HG03139 (cell line): ENCODE measurements at regions not wholly inside any gene's neighbourhood (a gene's known extent, or its start where the extent isn't known, plus 50 kb on each side); places are given as distances from the start of the nearest gene placed in this dataset.

Experiments
- ATAC-seq: cut with Tn5 transposase; IDR thresholded peaks from one replicate; pipeline ENCODE4 v1.9.1; 2021; ENCODE audit not compliant: unreplicated experiment

DNA sequence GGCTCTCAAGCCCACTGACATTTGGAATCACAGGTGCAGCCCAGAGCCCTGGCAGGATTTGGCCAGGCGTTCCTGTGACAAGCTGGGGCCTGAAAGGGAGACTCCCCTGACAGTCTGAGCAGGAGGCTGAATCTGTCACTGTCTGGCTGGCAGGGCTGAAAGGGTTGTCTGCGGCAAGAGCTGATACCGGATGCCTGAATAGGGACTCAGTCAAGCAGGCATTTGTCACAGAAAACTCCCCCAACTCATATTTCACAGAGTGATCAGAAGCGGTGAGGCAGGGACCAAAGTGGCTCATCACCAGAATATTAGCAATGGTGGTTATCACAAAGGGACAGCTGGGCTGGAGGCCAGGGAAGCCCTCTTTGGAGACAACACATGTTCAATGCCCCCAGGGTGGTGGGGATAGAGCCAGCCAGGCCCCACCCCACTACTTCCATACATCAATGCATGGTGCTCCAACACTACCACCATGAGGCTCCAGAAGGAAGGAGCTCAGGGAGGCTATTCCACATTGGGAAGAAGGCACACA is 295.5 kb downstream of the DTWD2 start:
- no peak for ATAC-seq

DNA sequence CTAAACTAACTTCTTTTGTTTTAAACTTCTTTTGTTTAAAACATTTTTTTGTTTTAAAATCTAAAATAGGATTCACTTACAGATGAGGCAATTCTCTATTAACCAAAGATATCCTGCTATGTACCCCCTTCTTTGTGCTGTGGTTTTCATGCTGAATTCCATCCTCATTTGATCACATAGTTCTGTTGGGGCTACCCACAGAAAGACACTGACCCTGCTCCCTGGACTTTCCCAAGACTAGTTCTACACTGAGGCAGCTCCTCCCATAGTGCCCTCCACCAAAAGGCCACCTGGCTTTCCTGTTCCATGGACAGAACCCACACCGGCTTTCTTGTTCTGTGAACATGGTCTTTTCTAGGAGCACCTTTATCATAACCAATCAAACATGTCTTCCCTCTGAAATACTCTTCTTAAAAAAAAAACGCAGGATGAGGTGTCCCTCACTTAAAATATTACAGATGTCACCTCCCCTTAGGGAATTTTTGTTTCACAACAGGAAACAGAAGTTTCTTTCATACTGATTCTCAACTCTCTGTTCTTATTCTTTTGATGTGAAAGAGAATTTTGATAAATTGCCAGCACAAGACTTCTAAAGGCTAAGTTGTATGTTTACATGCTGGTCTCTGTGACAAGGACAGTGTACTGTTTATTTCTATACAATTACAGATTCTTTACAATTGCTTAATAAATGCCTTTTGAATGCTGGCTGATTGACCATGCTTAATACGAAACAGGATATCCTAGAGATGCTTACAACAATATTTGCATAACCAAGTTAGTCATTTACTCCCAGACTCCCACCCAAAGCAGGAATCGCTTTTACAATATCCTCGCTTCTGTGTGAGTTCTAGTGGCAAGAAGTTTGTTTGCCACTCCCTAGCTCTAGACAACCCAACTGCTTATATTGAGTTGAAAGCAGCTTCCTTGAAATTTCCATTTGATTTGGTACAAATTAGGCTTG is 300.4 kb downstream of the DTWD2 start:
- peak; percentile 69 for ATAC-seq

DNA sequence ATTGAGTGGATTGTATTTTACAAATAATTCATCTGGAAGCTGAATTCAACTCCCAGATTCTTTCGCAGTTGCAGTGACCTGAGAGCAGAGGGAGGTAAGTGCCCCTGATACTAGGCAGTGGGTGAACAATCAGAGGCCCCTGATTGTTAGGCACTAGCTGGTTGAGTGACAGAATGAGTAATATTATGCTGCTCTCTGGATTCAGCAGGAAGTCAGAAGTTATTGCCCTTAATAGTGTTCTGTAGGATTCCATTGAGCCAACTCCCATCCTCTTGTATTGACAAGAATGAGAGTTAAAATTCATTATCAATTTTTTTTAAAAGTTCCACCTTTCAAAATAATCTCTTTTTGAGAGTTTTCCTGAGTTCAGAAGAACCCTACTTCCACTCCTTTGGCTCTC is 301.2 kb downstream of the DTWD2 start:
- ATAC-seq, result no peak

DNA sequence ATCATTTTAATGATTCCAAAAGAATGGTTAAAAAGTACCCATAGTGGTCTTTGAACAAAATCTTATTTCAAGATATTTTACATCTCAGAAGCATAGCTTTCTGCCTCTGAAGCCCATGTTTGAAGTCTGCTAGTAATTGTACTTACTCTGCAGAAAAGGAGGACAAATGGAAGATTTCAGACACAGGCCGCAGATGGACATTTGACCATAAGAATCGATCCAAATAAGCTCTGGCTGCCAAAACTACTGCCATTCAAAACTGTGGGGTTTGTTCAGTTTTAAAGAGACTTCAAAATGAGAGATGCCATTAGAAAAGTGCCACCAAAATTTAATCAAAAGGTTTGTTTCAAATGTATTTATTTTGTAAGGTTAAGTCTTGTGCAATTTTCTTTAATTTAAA is 306.7 kb downstream of the DTWD2 start:
- ATAC-seq, result no peak

DNA sequence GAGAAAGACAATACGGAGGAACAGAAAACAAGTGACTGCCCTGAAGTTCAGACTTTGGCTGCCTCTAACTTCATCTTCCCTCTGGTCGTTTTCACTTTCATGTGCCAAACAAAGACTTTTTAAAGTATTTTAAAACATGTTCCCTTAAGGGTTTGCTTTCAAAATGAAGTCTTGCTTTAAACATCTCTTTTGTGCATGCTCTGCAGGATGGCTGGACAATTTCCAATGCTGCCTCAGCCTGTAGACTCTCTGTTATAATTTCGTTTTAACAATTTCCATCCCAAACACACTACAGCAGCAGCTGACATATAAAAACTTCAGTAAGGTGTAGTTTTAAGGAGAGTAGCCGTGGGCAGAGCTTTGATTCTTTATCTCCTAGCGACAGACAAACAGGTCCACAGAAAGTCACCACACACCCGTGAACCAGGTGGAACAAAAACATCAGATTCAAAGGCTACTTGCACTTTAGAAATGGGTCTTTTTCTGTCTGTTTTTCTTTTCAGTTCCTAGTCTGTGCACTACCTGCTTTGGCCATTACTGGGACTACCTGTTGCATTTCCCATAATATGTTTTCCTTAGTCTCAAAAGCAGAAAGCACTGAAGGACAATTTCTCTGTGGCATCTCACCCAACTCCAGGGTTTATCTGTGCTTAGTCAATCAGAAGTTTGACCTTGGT is 308.9 kb downstream of the DTWD2 start:
- ATAC-seq, result no peak

DNA sequence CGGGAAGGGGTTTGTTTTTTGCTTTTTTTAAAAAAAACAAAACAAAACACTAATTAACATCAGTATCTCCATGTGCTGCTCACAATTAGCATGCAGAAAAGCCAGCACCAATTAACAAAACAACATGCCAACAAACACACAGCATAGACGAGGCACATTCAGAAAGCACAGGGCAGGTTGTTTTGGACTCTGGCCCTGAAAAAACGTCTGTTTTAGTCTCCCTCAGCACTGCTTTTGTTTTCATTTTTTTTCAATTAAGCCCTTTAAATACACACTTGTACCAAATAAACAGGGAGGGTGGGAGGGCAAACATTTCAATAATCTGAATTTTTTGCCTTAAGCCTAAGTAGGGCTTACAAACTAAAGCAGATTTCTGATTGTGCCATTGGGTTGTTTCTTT is 309.6 kb downstream of the DTWD2 start:
- no peak for ATAC-seq

DNA sequence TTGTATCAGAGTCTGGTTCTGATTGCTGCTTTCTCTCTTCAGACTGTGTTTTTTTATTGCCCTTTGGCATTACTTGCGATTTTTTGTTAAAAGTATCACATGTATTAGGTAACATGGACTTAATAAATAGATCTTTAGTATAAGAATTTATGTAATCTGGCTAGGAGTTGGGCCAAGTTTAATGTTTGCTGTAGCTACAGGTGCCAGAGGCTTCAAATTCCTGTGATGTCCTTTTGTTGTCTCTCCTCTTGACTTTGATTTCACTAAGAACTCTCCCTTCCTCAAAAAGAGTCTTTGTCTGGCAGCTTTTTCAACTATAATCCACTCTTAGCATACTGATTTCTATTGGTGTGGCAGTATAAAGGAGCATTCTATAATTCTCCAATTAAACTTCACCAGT is 313.1 kb downstream of the DTWD2 start:
- ATAC-seq, result no peak

DNA sequence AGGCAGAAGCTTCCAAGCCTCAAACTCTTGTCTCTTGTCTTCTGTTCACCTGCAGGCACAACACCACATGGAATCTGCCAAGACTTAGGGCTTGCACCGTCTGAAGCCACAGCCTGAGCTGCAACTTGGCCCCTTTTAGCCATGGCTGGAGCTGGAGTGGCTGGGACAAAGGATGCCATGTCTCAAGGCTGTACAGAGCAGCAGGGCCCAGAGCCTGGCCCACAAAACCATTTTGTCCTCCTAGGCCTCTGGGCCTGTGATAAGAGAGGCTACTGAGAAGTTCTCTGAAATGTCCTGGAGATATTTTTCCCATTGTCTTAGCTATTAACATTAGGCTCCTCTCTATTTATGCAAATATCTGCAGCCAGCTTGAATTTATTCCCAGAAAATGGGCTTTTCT is 330.8 kb downstream of the DTWD2 start:
- no peak for ATAC-seq

DNA sequence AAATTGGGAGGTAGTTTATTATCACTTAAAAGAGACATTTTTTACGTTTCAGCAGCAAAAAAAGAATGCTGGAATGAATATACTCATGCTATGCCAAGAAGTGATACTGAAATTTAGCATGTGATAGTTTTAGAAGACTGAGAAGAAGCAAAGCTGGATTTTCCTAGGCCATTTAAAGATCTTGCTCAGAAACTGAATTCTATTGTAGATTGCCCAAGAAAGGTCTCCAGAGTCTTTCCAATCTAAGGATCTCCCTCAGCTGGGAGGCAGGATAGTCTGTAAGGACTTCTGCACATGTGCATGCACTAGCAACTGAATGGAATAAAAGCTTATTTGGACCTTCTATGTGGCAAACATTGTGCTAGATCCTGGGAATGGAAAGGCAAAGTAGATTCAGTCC is 334.5 kb downstream of the DTWD2 start:
- ATAC-seq, result no peak

DNA sequence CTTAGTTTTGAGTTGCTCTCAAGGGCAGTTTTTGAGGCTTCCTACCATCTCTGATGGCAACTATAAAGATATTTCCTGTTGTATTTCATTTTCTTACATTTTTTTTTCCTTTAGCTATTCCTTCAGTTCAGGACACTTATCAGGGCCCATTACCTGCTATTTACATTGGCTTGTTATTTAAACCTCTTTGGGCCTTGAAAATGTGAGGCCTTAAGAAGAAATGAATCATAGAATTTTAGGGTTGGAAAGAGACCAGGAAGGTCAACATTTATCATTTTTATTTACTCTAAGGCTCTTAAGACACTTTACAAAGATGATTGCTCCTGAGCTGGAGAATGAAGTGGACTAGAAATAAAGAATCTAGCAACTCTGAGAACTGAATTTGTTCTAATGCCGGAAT is 335.2 kb downstream of the DTWD2 start:
- no peak for ATAC-seq

DNA sequence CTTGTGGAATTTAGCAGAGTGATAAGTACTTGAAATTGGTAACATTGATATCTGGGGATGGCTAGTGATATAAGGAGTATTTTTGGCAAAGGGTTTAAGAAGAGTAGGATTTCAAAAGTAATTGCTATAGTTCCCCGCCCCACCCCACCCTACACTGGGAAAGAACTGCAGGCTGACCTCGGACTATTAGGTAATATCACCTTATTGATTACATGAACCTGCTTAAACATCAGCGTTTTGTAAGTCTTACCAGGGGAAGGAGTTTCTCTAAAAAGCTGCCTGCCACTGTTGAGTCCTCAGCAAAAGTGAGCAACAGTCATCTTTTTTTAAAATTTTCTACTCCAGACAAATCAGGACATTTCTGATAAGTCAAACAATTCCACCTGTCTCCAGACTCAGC is 337.3 kb downstream of the DTWD2 start:
- ATAC-seq, result no peak

DNA sequence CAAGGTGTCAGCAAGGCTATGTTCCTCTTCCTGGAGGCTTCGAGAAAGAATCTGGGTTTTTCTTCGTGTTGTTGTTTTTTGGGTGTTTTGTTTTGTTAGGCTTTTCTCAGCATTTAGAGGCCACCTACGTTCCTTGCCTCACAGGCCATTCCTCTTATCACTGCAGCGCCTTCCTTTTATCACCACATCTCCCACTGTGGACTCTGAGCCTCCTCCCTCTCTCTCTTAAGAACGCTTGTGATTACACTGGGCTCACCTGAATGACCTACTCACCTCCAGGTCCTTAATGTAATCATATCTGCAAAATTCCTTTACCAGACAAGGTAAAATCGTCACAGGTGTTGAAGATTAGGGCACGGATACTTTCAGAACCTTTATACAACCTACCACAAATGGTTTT is 340.8 kb downstream of the DTWD2 start:
- ATAC-seq, result no peak

DNA sequence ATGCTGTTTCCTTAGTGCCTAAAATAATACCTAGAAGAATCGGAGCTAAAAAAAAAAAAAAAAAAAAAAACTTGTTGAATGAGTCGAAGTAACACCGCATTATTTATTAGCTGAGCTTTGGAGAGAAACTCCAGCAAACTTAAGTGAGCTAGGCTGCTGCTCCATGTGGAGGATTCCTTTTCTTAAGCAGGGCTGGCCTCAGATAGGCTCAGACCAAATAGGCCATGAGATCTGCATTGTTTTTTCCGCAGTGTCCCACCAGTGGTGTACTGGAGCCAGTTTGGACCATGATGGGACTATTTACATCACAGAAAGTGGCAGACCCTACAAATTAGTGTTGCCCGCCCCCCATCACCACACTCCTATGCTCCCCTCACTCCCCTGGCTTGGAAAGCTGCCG is 341.4 kb downstream of the DTWD2 start:
- no peak for ATAC-seq

DNA sequence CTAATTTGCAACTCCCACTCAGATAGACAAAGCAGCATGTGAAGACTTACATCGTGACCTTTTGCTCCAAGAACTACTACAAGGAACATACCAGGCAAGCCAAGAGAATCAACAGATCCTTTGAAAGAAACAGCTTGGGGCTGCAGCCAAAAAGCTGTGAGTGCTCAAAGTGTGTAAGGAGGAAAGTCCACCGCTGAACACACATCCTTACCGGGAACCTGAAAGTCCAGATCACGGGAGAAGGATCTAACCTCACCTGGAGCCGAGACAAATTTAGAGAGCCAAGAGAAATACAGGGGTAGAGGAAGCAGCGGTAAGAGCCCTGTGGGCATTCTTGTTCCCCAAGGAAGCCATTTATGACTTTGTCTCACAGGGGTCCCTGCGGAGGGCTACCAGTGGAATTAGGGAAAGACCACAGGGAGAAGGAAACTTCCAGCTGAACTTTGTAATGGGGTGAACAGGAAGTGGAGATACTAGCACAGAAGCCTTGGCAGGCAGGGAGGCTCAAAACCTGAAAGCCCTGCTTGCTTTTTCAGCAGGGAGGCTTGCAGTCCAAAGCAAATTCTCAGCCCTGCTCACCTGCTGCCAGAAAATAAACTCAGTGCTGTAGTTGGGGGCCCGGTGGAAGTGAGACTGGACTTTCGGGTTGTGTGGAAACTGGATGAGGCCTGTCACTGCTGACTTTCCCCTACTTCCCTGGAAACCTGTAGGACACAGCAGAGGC is 350.2 kb downstream of the DTWD2 start:
- no peak for ATAC-seq

DNA sequence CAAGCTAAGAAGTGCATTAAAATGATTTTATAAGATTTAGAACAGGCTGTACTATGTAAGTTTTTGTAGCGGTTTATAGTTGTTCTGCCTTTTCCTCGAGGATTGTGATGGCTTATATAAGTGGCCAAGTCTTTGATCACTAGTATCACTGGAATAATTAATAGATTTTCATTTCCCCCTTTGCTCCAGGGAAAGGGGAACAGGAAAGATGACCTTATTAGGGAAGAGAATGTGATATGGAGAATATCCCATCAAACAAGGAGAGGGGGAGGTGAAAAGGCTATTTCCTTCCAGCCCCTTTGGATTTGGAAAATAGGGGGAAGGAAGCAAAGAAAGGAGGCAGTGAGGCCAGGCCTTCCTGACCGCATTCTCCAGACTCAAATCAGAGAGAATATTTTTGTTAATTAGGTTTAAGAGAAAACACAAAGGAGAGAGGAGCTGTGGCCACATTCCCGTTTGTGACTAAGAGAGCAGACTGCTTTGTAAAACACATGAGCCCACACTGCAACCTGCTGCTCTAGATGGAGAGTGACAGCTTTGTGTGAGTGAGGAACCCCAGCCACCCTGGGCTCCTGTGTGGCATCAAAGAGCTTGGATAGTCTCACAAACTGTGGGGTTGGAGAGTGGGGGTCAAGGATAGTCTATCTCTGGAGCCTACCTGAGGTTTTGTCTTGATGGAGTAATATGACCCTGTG is 359.5 kb downstream of the DTWD2 start:
- no peak for ATAC-seq

DNA sequence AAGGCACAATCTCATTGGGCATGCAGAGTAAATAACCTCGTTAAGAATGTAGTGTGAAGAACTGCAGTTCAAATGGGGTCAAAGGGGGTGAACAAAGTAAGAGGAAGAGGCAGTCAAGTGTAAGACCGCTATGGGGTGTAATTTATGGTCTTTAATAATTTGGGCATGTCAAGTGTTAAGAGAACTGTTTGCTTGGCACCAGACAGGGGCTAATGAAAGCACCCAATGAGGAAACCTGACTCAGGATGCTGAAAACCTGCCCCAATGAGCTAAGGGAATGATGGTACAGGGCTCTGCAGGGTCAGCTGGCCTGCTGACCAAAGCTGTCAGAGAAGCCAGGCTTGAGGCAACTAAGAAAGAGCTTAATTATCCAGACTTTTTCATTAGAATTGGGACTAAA is 368.1 kb downstream of the DTWD2 start:
- ATAC-seq, result no peak

DNA sequence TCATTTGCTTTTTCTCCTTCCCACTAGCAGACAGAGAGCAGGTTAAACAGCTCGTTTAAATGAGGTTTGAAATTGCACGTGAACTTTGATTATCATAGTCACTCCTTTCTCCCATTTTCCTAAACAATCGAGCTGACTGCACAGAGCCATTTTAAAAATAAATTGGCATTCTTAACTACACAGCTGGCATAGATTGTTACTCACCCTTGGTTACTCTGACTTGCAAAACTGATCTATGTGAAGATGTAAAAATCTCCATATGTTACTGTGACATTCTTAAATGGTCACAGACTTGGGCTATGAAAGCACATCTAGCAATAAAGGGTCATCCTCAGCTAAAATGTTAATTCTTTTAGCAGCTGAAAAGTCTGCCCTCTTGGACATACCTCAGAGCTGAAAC is 368.5 kb downstream of the DTWD2 start:
- no peak for ATAC-seq

DNA sequence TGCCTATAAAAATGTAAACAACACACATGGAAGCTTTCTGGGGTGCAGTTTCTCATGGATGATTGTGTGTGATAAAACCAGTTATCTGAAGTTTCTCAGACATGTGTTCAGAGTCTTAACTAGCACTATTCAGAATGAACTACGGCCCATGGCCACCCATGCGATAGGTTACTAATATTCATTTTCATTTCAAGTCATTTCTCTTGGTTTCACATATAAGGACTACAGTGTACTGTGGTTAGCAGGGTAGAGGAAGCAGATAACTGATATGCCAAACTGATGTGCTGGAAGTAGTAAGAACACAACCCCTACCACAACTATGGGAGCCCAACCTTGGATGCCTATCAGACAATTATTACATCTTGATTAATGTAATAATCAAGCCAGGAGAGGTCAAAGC is 372.1 kb downstream of the DTWD2 start:
- ATAC-seq, result peak; percentile 77

DNA sequence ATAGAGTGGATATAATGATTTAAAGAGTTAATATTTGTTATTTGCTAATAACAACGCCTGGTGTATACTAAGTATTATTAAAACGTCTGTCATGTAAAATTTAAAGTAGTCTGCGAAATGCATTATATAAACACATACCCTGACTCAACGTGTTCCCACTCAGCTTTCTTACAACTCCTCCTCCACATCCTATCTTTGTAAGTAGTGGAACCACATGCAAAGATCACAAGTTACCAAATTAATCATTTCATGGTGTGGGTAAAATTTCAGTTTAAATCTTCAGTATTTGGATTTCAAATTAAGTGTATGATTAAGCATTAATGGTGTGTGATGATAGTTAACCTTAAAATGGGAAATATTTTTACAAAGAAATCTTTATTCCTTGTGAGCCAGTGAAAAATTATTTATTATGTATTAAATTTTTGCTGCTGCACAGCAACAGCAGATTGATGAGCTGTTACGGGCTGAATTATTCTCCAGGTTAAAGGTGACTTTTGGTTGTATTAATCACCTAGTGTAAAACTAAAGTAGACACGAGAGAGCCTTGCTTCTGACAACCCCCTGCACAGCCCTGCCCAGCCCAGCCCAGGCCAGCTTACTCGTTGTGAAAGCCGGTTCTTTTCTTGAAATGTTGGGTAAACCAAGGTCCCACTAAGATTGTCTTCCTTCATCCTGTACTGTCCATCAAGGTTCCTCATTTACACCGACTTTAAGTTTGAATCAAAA is 373.5 kb downstream of the DTWD2 start:
- no peak for ATAC-seq

DNA sequence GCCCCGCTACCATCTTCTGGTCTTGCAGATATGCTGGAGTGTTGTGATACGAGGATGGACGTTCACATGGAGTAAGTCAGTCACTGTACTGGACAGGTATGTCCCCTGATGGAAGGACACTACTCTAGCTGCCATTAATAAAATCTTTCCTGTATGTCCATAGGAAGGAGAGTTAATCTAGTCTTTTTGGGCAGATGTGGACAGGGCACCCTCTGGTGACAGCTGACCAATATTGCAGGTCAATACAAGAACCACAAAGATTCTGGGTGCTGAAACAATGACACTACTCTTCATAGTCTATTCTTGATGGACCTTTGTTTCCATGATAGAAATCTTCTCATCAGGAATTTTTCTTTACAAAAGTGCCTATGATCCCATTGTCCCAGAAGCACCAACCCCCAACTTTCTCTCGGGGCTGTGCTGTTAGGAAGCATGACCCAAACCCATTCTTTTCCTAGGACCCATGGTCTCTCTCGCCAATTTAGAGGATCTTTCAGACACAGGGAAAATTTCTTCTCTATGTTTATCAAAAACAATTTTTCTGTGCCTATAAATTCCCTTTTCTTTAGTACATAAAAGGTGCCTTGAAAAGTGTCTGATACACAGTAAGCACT is 376.9 kb downstream of the DTWD2 start:
- no peak for ATAC-seq
